ENCODE measurements at regions not wholly inside any gene's neighbourhood (a gene's known extent, or its start where the extent isn't known, plus 50 kb on each side); places are given as distances from the start of the nearest gene placed in this dataset.

DNA sequence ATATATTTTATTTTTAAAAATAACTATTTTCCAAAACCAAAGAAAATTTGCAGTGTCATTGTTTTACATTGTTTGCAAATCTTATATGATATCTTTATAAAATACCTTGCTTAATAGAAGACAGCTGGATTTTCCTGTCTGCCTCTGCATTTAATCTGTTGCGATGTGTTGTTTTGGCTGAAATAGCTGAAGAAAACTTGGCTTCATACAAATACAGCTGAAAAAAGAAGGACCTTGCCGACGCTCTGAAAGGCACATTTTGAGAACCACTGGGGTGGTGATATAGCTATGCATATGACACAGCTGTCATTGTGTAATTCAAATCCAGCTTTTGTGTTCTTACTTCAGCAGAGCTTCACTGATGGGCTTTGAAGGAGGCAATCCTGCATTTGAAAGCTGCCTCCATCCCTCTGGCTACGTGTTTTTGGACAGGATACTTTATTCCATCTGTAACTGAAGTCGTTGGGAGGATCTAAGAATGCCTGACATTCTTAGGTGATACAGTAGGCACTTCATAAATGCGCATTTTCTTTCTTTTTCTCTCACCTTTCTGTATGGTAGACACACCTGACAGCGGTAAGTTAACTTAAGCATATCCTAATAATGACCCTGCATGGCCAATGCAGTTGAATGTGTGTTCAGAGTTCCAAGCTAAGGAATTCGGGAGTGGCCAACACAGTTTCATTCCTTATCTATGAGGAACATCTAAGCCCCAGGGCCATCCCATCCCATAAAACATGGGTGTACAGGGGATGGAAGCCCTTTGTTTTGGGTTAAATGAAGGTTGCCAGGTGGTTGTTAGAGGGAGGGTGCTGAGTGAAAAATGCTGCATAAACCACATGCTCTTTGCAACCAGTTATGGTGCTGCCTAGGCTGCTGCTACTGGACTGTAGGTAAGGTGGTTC, 213.0 kb downstream of the TFAP2A start:
- H3K36me3 ChIP-seq = no peaks in the 10 kb centered on the region
- no peak for DNase-seq
- no peaks in the 10 kb centered on the region for H3K27me3 ChIP-seq
- 79 to 88% methylated on average over 8 of the region's 8 CpGs for WGBS, 2 donors
- no peaks in the 10 kb centered on the region for H3K9me3 ChIP-seq
- H3K4me1 ChIP-seq = no peaks in the 10 kb centered on the region
- H3K4me3 ChIP-seq (replicated peaks in 1 of 3) = no peak overlapping the region
- intact Hi-C loops (cut with DNase I) = no loop called here
- TF ChIP-seq POLR2A (IDR thresholded peaks at IDR 0.05) = no peak
- TF ChIP-seq, protein P1, sequence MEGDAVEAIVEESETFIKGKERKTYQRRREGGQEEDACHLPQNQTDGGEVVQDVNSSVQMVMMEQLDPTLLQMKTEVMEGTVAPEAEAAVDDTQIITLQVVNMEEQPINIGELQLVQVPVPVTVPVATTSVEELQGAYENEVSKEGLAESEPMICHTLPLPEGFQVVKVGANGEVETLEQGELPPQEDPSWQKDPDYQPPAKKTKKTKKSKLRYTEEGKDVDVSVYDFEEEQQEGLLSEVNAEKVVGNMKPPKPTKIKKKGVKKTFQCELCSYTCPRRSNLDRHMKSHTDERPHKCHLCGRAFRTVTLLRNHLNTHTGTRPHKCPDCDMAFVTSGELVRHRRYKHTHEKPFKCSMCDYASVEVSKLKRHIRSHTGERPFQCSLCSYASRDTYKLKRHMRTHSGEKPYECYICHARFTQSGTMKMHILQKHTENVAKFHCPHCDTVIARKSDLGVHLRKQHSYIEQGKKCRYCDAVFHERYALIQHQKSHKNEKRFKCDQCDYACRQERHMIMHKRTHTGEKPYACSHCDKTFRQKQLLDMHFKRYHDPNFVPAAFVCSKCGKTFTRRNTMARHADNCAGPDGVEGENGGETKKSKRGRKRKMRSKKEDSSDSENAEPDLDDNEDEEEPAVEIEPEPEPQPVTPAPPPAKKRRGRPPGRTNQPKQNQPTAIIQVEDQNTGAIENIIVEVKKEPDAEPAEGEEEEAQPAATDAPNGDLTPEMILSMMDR (IDR thresholded peaks at IDR 0.05) = no peak
- no peak overlapping the region for H3K27ac ChIP-seq

DNA sequence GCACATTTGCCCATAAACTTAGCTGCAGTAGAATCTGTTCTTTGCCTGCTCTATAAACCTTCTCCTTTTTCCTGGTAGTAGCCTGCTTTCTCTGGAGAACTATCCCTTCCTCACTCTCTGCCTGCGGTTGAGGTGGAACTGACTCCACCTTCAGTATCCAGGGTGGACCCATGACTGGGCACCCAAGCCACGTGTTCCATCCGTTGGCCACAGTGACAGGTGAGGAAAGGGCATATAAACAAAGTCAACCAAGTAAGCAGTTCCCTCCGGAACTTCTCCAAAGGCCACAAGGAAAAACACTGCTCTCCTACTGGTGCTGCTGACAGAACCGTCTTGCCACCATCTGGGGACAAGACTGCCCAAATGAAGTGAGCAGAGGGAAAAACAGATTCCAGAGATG, 218.8 kb downstream of the TFAP2A start:
- intact Hi-C loops (cut with DNase I) = no loop called here
- H3K27ac ChIP-seq = no peak overlapping the region
- no peaks in the 10 kb centered on the region for H3K4me1 ChIP-seq
- H3K9me3 ChIP-seq = no peaks in the 10 kb centered on the region
- DNase-seq = no peak
- H3K27me3 ChIP-seq = no peaks in the 10 kb centered on the region
- H3K36me3 ChIP-seq = no peaks in the 10 kb centered on the region
- WGBS, 2 donors = 83% methylated on average over 5 of the region's 5 CpGs
- no peak overlapping the region for H3K4me3 ChIP-seq (replicated peaks in 1 of 3)
- TF ChIP-seq, protein P1 (IDR thresholded peaks at IDR 0.05) = no peak
- TF ChIP-seq POLR2A (IDR thresholded peaks at IDR 0.05) = no peak

DNA sequence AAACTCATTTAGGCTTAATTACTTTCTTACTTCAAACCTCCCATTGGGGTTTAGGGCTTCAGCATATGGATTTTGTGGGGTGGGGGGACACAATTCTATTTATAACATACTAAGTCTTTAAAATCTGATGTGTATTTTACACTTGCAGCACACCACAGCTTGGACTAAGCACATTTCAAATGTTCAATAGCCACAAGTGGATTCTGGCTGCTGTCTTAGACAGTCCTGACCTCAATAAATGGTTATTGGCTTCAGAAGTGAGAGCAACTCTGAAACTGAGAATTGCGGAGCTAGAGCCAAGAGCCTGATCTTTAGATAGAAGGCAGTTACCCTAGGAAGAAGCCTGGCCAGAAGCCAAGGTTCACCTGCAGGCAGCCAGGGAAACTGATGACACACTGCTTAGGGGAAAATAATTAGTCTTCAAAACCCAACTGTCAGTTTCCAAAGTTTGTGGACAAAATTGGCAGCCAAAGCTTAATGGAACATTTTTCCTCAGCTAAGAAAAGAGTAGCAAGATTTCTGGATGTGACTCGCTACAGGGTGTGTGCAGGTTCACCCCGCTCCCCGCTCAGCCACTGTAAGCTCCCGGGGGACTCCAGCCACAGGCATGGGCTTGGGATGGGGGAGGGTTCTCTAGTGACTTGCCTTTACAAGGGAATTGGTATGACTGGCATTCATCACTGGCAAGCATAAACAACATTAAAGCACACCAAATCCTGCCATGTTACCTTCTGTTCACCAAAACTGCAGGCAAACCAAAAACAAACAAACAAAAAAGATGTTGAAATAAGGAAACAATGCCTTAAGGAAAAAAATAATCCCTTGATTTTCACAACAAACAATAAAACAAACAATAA, 219.8 kb downstream of the TFAP2A start:
- H3K4me1 ChIP-seq = no peaks in the 10 kb centered on the region
- H3K4me3 ChIP-seq (replicated peaks in 1 of 3) = no peak overlapping the region
- no peaks in the 10 kb centered on the region for H3K9me3 ChIP-seq
- WGBS, 2 donors = 68 to 75% methylated on average over 5 of the region's 5 CpGs
- TF ChIP-seq, protein P1 (IDR thresholded peaks at IDR 0.05) = no peak
- no peak for TF ChIP-seq POLR2A (IDR thresholded peaks at IDR 0.05)
- H3K36me3 ChIP-seq = no peaks in the 10 kb centered on the region
- DNase-seq = no peak
- H3K27ac ChIP-seq = no peak overlapping the region
- intact Hi-C loops (cut with DNase I) = no loop called here
- H3K27me3 ChIP-seq = no peaks in the 10 kb centered on the region

DNA sequence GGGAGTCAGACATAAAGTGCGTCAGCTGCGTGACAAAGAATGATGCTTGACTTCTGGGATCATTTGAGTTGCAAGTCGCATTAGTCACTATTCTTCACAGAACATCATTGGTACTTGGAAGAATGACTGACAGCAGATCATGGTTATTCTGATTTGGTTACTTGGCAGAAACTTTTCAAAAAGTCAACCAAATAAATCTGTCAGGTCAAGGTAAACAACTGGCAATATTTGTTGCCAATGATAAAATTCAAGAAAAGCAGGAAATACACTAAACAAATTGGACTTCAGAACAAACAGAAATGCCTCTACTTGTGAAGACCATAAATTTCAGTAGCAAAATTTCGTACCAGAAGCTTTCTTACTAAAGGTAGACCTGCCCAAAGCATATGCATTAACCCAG, 221.6 kb downstream of the TFAP2A start:
- intact Hi-C loops (cut with DNase I) = no loop called here
- H3K36me3 ChIP-seq = no peaks in the 10 kb centered on the region
- no peak for DNase-seq
- no peaks in the 10 kb centered on the region for H3K9me3 ChIP-seq
- TF ChIP-seq POLR2A (IDR thresholded peaks at IDR 0.05) = no peak
- TF ChIP-seq, protein P1 (IDR thresholded peaks at IDR 0.05) = no peak
- no peak overlapping the region for H3K27ac ChIP-seq
- no peaks in the 10 kb centered on the region for H3K27me3 ChIP-seq
- no peaks in the 10 kb centered on the region for H3K4me1 ChIP-seq
- 89 to 93% methylated on average over 4 of the region's 4 CpGs for WGBS, 2 donors
- no peak overlapping the region for H3K4me3 ChIP-seq (replicated peaks in 1 of 3)

DNA sequence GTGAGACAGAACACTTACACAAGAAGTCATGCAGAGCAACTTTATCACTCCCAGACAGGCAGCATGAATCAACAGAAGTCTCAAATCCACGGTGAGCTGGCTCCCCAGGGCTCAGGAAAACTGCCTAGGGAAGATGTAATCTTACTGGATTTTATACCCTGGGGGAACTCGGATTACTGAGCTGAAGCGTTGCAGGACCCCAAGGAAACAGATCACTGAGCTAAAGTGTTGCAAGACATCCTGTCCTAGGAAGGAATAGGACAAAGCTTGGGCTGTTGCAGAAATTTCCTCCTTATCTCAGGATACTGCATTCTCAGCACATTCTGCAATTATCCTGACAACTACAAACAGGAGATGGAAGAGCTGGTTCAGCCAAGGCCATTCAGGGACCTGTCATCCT, 224.8 kb downstream of the TFAP2A start:
- 13 to 23% methylated on average over 3 of the region's 3 CpGs for WGBS, 2 donors
- no peak overlapping the region for H3K27ac ChIP-seq
- no peak overlapping the region for H3K4me3 ChIP-seq (replicated peaks in 1 of 3)
- H3K4me1 ChIP-seq = no peaks in the 10 kb centered on the region
- no peaks in the 10 kb centered on the region for H3K36me3 ChIP-seq
- H3K27me3 ChIP-seq = no peaks in the 10 kb centered on the region
- peak in 1 of 2 donors; percentile 1 for DNase-seq
- TF ChIP-seq POLR2A (IDR thresholded peaks at IDR 0.05) = no peak
- TF ChIP-seq, protein P1 (IDR thresholded peaks at IDR 0.05) = no peak
- intact Hi-C loops (cut with DNase I) = no loop called here
- H3K9me3 ChIP-seq = no peaks in the 10 kb centered on the region
